ENCODE measurements at regions not wholly inside any gene's neighbourhood (a gene's known extent, or its start where the extent isn't known, plus 50 kb on each side); places are given as distances from the start of the nearest gene placed in this dataset.

GRCh38 chr11:134531327-134532130 is 119.5 kb upstream of the B3GAT1 start:
- no peak for DNase-seq

DNA sequence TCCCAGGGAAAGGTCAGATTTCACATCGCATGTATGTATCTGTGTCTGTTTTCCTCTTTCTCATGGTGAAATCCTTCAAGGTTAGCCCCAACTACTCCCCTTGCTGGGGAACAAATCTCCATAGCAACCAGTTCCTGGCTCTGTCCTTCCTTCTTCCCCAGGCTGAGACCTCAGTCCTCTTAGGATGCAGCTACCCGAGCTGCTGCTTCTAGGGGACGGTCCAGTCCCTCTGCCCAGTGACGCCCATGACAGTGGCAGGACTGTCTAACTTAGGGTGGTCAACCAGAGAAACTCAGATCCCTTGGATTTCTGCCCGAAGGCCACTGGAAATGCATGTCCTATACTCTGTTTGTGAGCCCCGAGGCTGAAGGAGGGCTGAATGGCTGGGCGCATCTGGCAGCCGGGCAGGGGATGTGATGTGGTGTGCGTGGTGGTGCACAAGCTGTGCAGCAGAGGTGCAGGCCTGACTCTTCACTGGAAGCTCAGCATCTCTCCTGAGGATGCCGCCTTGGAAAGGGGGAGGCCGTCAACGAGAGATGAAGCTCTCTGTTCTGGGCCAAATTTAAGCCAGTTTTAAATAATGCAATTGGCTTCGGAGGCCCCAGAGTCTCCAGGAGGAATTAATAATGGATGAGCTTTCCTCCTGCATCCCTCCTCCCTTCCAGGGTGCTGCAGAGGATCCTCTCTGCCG is 118.7 kb upstream of the B3GAT1 start:
- DNase-seq: no peak

DNA sequence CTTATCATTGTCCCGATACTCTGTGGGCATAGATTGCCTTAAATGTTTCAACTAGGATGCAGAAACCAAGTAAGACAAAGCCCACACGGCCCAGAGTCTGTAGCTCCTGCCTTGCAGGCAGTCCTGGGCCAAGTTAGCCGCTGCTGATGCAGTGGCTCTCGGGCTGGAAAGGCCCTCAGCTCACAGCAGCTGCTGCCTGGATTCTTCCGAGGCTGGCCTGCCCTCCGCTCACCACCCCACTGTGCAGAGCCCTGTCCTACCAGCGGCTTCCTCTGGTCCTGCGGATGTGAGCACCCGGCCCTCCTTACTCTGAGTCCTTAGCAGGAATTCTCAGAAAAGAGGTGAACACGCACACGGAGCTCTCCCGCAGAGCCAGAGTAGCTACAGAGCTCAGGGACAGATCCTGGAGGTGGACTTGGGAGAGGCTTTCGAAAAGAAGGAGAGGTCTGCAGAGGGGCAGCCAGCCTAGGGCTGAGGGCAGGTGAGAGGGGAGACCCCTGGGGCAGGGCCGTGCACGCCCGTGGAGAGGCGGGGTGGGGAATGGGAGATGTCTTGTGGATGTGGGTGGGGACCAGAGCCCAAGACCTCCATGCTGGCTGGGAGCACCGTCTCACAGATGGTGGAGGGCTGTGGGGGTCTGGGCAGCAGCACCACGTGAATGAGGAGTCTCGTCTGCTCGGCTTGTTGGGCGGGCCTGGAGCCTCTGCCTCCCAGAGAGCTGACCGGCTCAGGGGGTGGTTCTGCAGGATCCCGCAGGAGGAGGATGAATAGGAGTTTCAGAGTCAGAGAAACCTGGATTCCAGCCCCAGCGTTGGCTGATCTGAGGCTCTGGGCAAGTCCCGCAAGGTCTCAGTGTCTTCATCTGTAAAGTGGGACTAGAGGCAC is 117.4 kb upstream of the B3GAT1 start:
- DNase-seq: no peak

GRCh38 chr11:134528453-134528852 is 116.4 kb upstream of the B3GAT1 start:
- DNase-seq: no peak

- DNase-seq: no peak
These were observed 115.6 kb upstream of the B3GAT1 start for GRCh38 chr11:134527382-134528243.

GRCh38 chr11:134524896-134525845 is 113.1 kb upstream of the B3GAT1 start:
- DNase-seq: no peak

DNA sequence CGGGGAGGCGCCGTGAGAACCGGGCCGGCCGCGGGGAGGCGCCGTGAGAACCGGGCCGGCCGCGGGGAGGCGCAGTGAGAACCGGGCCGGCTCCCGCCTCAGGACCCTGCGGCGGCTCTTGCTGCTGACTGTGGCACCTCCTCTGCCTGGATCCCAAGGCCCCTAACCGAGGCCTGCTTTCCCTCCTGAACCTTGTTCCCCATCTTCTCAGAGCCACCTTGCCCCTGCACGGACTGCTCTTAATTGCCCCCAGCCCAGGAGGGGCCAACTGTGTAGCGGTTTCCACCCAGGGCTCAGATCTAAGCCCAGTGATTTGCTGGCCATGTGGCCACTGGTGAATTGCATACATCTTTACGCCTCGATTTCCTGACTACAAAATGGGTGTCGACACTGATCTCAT is 112.2 kb upstream of the B3GAT1 start:
- DNase-seq: no peak

- no peak for DNase-seq
These were observed 110.9 kb upstream of the B3GAT1 start for GRCh38 chr11:134522782-134523570.

DNA sequence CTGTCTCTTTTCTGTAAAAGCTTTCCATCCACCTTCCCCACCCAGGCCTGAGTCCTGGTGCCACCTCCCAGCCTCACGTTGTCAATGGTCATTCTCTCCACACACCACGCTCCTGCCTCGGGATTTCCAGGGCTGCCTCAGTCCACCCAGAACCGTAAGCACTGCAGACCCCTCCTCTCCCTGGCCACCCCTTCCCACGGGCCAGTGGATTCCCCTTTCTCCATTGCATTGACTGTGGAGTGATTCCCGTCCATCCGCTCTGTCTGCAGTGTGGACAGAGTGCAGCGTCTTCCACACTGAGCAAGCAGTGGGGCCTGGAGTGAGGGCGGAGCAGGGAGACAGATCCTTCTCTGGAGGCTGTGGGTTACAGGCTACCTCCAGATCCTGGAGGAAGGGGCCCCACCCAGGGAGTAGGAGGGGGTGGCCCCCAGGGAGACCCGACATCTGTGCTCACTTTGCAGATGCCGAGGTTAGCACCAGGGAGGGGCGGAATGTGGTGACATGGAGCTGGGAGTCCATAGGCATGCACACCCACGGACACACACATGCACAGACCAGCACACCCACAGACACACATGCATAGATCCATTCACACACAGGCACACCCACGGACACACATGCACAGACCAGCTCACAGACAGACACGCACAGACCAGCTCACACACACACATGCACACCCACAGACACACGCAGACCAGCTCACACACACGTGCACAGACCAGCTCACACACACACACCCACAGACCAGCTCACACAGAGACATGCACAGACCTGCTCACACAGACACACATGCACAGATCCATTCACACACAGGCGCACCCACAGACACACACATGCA is 109.6 kb upstream of the B3GAT1 start:
- no peak for DNase-seq

DNA sequence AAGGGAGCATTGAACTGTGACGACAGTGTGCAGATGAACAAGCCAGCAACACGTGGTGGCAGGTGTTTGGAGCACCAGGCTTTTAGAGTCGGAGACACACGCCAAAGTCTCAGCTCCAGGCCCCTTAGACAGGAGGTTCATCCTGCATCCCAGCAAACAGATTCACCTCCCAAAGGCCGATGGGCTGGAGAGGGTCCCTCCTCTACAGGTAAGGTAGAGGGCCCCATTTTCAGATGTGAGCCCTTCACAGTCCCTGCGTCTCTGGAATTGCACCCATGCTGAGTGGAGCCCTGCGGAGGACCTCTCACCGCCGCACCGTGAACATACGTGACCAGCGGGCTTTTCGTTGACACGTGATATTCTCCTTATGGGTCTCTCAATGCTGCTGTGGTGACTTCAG is 109.0 kb upstream of the B3GAT1 start:
- DNase-seq: no peak

DNA sequence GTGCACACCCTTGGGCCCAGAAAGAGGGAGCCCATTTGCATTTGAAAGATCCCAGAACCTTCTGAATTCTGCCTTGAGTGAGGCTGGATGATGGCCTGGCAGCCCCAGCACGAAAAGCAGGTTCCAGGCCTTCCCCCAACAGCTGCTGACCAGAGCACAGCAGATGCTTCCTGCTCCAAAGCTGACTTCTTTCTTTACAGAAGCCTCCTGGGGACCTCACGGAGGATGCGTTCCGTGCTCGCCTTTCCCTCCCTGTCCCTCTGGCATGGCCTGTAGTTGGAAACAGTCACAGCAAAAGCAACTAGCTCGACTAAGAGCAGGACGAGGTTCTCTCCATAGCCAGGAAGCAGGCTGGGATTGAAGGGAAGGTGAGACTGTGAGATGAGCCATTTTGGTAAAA is 107.7 kb upstream of the B3GAT1 start:
- no peak for DNase-seq

GRCh38 chr11:134519390-134519750 is 107.3 kb upstream of the B3GAT1 start:
- DNase-seq: no peak

- DNase-seq: no peak
These were observed 106.8 kb upstream of the B3GAT1 start for GRCh38 chr11:134518616-134519389.

DNA sequence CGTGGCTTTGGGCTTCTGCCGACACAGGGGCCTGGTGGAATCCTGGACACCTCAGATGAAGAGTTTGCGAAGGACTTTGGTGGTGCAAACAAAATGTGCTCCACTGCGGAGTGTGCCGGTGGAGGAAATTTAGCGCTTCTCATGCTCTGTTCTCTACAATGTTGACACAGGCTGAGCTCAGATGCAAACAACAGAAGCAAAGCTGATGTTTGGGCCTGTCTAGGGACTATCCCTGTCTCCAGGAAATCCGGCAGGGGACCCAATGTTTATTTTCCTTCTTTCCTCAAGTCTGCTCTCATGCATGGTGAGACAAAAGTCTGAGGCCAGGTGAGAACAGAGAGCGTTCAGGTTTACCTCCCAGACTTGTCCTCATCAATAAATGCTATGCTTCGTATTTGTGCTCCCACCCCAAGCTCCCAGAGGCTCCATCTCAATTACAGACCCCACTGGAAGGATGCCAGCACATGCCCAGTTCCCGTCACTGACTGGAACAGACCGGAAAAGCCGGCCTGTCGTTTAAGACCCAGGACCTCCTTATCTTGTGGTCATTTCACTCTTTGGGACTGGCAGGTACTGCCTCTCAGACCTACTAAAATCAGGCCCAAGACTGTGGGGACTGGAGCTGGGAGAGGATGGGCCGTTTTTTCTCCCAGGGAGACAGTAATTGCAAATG is 105.7 kb upstream of the B3GAT1 start:
- no peak for DNase-seq

GRCh38 chr11:134517115-134517514 is 105.1 kb upstream of the B3GAT1 start:
- DNase-seq: no peak

DNA sequence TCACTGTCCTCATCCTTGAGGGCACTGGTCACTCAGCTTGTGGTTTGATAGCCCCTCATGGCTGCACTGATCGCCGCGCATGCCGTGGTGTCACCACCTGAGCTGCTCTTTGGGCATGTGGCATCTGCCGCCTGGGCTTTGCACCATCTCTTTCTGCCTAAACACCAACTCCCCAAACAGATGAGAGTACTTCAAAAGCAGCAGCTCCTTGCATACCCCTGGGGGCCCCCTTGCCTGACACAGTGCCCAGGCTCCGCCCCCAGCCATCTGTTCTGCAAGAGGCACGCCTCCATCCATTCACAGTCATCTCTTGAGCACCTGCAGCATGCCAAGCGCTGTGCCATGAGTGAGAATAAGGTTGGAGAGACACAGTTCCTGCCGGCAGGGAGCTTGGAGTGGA is 104.5 kb upstream of the B3GAT1 start:
- DNase-seq: no peak

Measured in left kidney (tissue), 1 donor.